Middle frontal gyrus (tissue), 1 donor: ENCODE measurements at regions not wholly inside any gene's neighbourhood (a gene's known extent, or its start where the extent isn't known, plus 50 kb on each side); places are given as distances from the start of the nearest gene placed in this dataset.
"Not testable (repeated sequence)": the region's sequence is repeated elsewhere in the genome, so short reads cannot be mapped to it uniquely, and the experiment has no call there.

ENCODE experiments used
- DNase-seq: peaks from one replicate; pipeline ENCODE4 v3.0.0-alpha.2; 2015; ENCODE audit warnings: low spot score; ENCODE audit errors: extremely low spot score

- no peak for DNase-seq
Measured at GRCh38 chr12:131537267-131537958, 173.5 kb upstream of the SFSWAP start.

- no peak for DNase-seq
Measured at GRCh38 chr12:131539381-131539780, 171.5 kb upstream of the SFSWAP start.

- no peak for DNase-seq
Measured at GRCh38 chr12:131540138-131540623, 170.7 kb upstream of the SFSWAP start.

- not testable (repeated sequence) for DNase-seq
Measured at GRCh38 chr12:131541512-131541911, 169.4 kb upstream of the SFSWAP start.

- no peak for DNase-seq
Measured at GRCh38 chr12:131542351-131542750, 168.5 kb upstream of the SFSWAP start.

- no peak for DNase-seq
Measured at GRCh38 chr12:131543040-131543439, 167.8 kb upstream of the SFSWAP start.

GRCh38 chr12:131547555-131547954, 163.3 kb upstream of the SFSWAP start:
- no peak for DNase-seq

GRCh38 chr12:131550121-131550520, 160.8 kb upstream of the SFSWAP start:
- DNase-seq = no peak

- no peak for DNase-seq
Measured at GRCh38 chr12:131551675-131552491, 159.0 kb upstream of the SFSWAP start.

- DNase-seq = no peak
Measured at GRCh38 chr12:131552492-131552863, 158.4 kb upstream of the SFSWAP start.

- no peak for DNase-seq
Measured at GRCh38 chr12:131553096-131553777, 157.7 kb upstream of the SFSWAP start.

GRCh38 chr12:131555197-131555846, 155.6 kb upstream of the SFSWAP start:
- no peak for DNase-seq

GRCh38 chr12:131555866-131556265, 155.0 kb upstream of the SFSWAP start:
- no peak for DNase-seq

GRCh38 chr12:131557078-131557709, 153.7 kb upstream of the SFSWAP start:
- DNase-seq = no peak

GRCh38 chr12:131559517-131560516, 151.1 kb upstream of the SFSWAP start:
- no peak for DNase-seq

GRCh38 chr12:131561051-131561450, 149.8 kb upstream of the SFSWAP start:
- no peak for DNase-seq

GRCh38 chr12:131561891-131562684, 148.8 kb upstream of the SFSWAP start:
- DNase-seq = no peak

- DNase-seq = not testable (repeated sequence)
Measured at GRCh38 chr12:131564138-131564727, 146.7 kb upstream of the SFSWAP start.

GRCh38 chr12:131564845-131565244, 146.0 kb upstream of the SFSWAP start:
- no peak for DNase-seq
